ENCODE measurements at regions not wholly inside any gene's neighbourhood (a gene's known extent, or its start where the extent isn't known, plus 50 kb on each side); places are given as distances from the start of the nearest gene placed in this dataset.

DNA sequence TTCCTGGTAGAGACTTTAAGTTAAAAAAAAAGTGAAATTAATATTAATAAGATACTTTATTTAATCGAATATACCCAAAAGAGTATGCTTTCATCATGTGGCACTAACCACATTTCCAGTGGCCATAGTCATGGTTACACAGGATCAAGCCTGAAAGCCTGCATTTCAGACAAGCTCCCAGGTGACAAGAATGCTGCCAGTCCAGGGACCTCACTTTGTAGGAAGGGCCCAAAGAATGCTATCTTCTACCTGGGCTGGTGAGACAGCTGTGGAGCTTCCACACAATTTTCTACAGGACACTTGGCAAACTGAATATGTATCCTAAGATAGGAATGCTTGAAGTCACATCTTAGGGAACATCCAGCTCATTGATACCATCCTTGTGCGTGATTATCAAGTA lies 203.8 kb downstream of the AUH start:
- DNase-seq (ENCODE audit: low spot score), result no peak

DNA sequence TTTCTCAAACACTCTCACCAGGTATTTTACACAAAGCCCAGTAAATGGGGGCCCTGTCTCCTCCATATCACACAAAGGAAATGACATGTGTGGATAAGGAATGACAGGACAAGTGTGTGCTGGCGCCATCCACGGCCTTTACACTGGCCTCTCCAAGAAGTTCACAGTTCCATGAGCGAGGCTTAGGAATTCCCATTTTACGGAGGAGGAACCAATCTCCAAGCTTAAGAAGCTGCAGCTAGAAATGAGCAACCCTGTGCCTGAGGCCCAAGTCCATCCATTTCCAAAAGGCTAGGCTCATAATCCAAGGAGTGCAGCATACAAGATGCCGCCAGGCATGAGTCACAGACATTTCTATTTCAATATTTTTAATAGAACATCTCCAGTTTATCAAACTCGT lies 203.4 kb downstream of the AUH start:
- DNase-seq (ENCODE audit: low spot score), result no peak

DNA sequence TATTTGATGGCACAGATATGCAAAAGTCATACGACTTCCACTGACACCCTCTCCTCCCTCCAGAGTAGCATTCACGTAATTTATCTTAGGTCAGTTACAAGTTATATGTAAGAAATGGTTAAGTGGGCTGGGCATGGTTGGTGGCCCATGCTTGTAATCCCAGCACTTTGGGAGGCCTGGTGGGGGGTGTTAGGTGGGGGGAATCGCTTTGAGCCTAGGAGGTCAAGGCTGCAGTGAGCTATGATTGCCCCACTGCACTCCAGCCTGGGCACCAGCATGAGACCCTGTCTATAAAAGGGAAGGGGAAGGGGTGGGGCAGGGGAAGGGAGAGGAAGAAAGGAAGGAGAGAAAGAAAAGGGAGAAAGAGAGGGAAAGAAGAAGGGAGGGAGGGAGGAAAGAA lies 202.8 kb downstream of the AUH start:
- no peak for DNase-seq (ENCODE audit: low spot score)

DNA sequence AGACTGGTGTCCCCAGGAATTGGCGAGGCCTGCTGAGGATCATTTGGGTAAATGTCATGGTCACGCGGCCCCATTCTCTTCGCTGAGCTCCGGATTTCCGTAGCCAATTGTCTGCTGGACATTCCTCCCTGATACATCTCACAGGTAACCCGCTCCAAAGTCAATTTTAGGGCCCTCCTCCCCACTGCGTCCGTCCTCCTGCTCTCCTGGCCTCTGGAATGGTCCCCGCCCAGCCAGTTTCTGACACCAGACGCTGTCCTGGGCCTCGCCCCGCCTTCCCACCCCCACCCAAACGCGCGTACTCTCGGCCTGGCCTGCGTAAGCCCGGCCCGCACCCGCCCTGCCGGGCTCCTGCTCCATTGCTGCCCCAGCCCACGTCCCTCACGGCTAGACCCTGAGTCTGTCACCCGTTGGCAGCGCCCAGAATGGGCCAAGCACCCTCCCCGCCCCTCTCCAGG lies 202.0 kb downstream of the AUH start:
- DNase-seq (ENCODE audit: low spot score), result no peak

GRCh38 chr9:91160181-91160580 lies 201.5 kb downstream of the AUH start:
- DNase-seq (ENCODE audit: low spot score), result no peak

DNA sequence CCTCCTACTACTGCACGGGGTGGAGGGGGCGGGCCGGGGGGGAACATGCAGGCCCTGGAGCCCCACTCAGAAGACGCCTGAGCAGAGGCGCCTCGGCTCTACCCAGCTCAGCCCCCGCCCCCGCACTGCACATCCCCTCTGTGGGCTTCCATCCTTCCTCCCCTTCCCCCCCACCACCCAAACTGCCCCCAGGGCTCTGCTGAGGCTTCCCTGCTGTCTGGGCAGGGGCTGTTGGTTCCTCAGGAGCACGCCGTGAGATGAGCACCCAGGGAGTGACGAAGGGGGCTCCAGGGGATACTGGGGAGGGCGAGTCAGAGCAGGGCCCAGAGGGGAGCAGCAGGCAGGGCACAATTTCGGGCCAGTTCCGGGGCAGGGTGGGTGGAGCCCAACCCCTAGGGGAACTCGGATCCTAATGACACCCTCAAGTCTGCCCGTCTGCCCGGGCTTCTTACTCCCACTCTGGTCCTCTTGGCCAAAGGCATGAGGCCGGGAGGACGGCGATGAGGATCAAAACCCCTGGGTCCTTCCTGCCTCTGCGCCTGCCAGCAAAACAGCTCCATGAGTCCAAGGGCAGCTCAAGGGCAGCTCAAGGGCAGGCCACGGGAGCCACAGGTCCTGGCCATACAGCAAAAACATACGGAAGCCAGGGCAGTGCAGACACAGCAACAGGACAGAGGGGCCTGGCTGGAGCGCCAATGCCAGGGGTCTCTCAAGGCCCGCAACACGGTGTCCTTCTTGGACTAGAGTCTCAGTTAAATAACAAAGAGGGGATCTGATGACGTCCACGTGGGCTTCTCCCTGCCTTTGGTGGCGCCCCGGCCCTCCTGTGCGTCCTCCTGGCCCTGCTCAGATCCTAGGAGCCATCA lies 200.9 kb downstream of the AUH start:
- DNase-seq (ENCODE audit: low spot score), result no peak

DNA sequence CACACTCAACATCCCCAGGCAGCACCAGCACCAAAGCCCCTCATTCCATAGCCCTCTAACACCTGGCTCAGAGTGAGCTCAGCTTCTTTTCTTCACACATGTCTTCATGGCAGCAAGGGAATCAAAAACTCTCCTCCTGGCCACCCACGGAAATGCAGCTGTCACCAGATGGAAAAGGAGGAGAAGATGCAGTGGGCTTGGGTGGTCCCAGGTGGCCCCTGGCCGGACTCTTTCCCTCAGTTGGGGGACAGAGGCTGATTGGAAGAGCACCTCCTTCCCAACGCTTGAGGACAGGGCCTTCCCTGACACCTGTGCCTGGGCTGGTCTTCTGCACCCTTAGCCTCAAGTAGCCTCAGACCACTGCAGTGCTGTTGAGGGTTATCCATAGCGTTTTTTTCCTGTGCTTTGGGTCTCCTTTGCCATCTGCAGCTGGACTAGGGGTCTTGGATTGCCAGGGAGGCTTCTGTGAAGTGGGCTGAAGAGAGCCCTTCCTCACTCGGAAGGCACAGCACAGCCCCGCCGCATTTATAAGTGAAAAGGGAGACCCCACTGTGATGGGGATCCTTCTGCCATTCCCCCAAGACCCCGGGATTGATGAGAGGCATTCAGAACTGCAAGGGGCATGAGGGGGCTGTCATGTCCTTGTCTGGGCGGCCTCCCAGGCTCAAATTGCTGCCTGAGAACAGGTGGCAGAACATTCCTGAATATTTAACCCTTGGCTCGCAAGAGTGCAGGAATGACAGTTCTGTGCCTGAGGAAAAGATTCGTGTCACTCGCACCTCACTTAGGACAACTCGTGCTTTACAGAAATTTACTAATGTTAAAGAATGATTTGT lies 200.0 kb downstream of the AUH start:
- no peak for DNase-seq (ENCODE audit: low spot score)

GRCh38 chr9:91162311-91162710 lies 199.4 kb downstream of the AUH start:
- DNase-seq (ENCODE audit: low spot score), result no peak

DNA sequence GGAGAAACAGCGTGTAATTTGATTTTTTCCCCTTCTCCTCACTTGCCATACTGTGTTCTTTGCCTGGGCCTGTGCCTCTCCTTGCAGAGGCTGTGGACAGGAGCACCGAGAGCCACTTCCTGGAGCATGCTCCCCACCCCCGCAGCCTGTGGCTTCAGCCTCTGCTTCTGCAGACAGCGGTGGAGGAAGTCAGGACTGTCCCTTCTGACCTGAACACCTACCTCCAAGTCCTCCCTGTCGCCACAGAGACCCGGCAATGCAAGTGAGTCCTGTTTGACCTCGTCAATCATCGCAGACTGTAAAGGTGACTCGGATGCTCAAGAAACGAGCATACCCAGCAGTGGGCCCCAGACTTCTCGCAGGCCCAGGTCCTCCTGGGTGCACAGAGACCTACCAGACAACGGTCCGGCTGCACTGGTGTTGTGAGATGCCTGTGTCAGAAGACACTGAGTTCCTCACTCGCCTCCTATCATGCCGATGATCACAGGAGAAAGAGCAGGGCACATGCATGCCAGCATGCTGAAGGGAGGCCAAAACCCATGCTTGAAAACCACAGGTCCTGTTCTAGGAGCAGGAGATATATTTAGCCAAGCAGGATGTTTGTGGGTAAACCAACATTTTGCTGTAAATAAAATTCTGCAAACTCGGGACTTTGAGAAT lies 198.8 kb downstream of the AUH start:
- DNase-seq (ENCODE audit: low spot score), result no peak

- no peak for DNase-seq (ENCODE audit: low spot score)
Measured at GRCh38 chr9:91163444-91163772, 198.3 kb downstream of the AUH start.

- no peak for DNase-seq (ENCODE audit: low spot score)
Measured at GRCh38 chr9:91163773-91164471, 197.8 kb downstream of the AUH start.
